ENCODE measurements at regions not wholly inside any gene's neighbourhood (a gene's known extent, or its start where the extent isn't known, plus 50 kb on each side); places are given as distances from the start of the nearest gene placed in this dataset.
"Not testable (repeated sequence)": the region's sequence is repeated elsewhere in the genome, so short reads cannot be mapped to it uniquely, and the experiment has no call there.

- no peak overlapping the region for H3K4me3 ChIP-seq (ENCODE audit: low read length in 2 of 2)
- H3K27me3 ChIP-seq (ENCODE audit: control insufficient read depth in 2 of 2, insufficient read depth in 2 of 2, low read length in 2 of 2) = no peaks in the 10 kb centered on the region
- no peaks in the 10 kb centered on the region for H3K9me3 ChIP-seq (ENCODE audit: control insufficient read depth in 2 of 2, low read length in 2 of 2)
- H3K9ac ChIP-seq (ENCODE audit: low read depth in 1 of 2, low read length in 2 of 2) = no peak overlapping the region
- H3K27ac ChIP-seq (ENCODE audit: low read depth in 2 of 2, low read length in 2 of 2) = no peak overlapping the region
- no peaks in the 10 kb centered on the region for H3K36me3 ChIP-seq (ENCODE audit: control insufficient read depth in 2 of 2, insufficient read depth in 2 of 2, low read length in 2 of 2)
- H3K4me1 ChIP-seq (ENCODE audit: control insufficient read depth in 2 of 2, insufficient read depth in 2 of 2, low read length in 2 of 2) = no peaks in the 10 kb centered on the region
Observed at GRCh38 chr7:106563466-106564150, 97.3 kb downstream of the CCDC71L start.

DNA sequence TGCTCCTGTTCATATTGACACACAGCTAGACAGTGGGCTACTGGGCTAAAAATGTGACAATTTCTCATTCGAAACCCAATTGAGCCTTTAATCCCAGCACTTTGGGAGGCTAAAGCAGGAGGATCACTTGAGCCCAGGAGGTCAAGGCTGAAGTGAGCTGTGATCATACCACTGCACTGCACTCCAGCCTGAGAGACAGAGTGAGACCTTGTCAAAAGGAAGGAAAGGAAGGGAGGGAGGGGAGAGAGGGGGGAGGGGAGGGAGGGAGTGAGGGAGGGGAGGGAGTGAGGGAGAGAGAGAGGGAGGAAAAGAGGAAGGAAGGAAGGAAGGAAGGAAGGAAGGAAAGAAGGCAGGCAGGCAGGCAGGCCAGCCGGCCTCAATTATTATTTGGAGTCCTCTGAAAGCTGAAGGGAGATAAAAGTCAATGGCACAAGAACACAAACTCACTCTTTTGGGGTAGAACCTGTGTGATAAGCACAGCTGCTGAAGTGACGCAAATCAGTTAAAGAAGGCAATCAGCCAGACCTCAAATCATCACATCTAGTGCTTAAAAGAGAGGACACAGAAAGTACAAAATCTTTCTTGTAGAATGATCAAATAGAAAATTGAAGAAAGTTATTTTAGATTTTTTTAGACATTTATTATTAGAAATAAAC, 98.1 kb downstream of the CCDC71L start:
- Histone ChIP-seq H3K4me1 (ENCODE audit: control insufficient read depth in 2 of 2, insufficient read depth in 2 of 2, low read length in 2 of 2) (no peaks in the 10 kb centered on the region), H3K4me3 (ENCODE audit: low read length in 2 of 2) (no peak overlapping the region), H3K9me3 (ENCODE audit: control insufficient read depth in 2 of 2, low read length in 2 of 2) (no peaks in the 10 kb centered on the region), H3K27ac (ENCODE audit: low read depth in 2 of 2, low read length in 2 of 2) (no peak overlapping the region), H3K36me3 (ENCODE audit: control insufficient read depth in 2 of 2, insufficient read depth in 2 of 2, low read length in 2 of 2) (no peaks in the 10 kb centered on the region), H3K9ac (ENCODE audit: low read depth in 1 of 2, low read length in 2 of 2) (no peak overlapping the region), H3K27me3 (ENCODE audit: control insufficient read depth in 2 of 2, insufficient read depth in 2 of 2, low read length in 2 of 2) (no peaks in the 10 kb centered on the region)

DNA sequence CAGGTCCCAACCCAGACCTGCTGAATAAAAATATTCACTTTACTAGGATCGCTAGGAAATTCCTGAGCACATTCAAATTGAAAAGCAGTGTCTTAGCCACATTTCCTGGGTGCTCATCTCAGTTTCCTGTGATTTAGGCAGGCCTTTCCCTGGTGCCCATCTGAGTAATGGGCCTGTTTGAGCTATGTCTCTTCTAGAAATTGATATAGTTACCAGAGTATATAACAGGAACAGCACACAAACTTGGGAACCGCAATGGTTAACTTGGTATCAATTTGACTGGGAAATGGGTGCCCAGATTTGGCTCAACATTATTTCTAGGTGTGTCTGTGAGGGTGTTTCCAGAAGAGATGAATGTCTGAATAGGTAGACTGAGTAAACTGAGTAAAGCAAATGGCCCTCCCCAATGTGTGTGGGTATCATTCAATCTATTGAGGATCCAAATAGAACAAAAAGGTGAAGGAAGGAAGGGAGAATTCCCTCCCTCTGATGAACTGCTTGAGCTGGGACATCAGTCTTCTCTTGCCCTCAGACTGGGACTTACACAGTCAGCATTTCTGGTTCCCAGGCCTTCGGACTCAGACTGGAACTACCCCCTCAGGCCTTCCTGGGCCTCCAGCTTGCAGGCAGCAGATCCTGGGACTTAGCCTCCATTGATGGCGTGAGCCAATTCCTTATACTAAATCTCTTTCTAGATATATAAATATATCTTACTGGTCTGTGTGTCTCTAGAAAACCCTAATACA, 99.1 kb downstream of the CCDC71L start:
- Histone ChIP-seq H3K4me1 (ENCODE audit: control insufficient read depth in 2 of 2, insufficient read depth in 2 of 2, low read length in 2 of 2) (no peaks in the 10 kb centered on the region), H3K36me3 (ENCODE audit: control insufficient read depth in 2 of 2, insufficient read depth in 2 of 2, low read length in 2 of 2) (no peaks in the 10 kb centered on the region), H3K9me3 (ENCODE audit: control insufficient read depth in 2 of 2, low read length in 2 of 2) (no peaks in the 10 kb centered on the region), H3K4me3 (ENCODE audit: low read length in 2 of 2) (no peak overlapping the region), H3K9ac (ENCODE audit: low read depth in 1 of 2, low read length in 2 of 2) (no peak overlapping the region), H3K27me3 (ENCODE audit: control insufficient read depth in 2 of 2, insufficient read depth in 2 of 2, low read length in 2 of 2) (no peaks in the 10 kb centered on the region), H3K27ac (ENCODE audit: low read depth in 2 of 2, low read length in 2 of 2) (no peak overlapping the region)

DNA sequence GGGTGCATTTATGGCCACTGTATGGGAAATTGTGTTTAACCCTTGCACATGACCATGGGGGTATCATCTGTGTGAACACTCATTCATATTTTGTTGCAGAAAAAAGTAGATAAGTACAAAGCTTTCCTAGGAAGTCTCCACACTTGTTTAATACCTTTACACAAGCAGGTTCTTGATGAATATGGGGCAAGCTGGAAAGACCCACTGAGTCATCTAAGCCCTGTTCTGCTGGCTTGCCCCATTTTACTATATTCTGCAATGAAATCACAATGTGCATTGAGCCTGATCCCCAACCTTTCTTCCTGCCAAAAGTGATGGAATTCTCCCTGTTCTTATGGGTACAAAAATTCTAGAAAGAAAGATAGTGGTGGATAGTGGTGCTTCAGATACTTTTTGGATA, 99.8 kb downstream of the CCDC71L start:
- no peaks in the 10 kb centered on the region for H3K27me3 ChIP-seq (ENCODE audit: control insufficient read depth in 2 of 2, insufficient read depth in 2 of 2, low read length in 2 of 2)
- no peaks in the 10 kb centered on the region for H3K9me3 ChIP-seq (ENCODE audit: control insufficient read depth in 2 of 2, low read length in 2 of 2)
- H3K27ac ChIP-seq (ENCODE audit: low read depth in 2 of 2, low read length in 2 of 2) = no peak overlapping the region
- H3K4me1 ChIP-seq (ENCODE audit: control insufficient read depth in 2 of 2, insufficient read depth in 2 of 2, low read length in 2 of 2) = no peaks in the 10 kb centered on the region
- H3K9ac ChIP-seq (ENCODE audit: low read depth in 1 of 2, low read length in 2 of 2) = no peak overlapping the region
- no peak overlapping the region for H3K4me3 ChIP-seq (ENCODE audit: low read length in 2 of 2)
- no peaks in the 10 kb centered on the region for H3K36me3 ChIP-seq (ENCODE audit: control insufficient read depth in 2 of 2, insufficient read depth in 2 of 2, low read length in 2 of 2)

DNA sequence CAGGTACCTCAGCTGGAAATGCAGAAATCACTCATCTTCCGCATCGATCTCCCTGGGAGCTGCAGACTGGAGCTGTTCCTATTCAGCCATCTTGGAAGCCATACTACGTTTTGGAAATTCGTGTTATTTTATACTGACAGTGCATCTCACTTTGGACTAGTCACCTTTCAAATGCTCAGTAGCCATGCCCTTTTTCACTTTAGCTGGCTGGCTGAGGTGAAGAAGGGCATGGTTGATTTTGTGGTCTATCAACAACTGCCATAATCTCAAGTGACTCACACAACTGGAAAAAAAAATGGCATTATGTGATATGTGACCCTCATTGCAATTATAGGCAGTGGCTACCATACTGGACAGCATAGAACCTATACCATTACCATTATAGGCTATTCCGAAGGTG, 100.5 kb downstream of the CCDC71L start:
- H3K9ac ChIP-seq (ENCODE audit: low read depth in 1 of 2, low read length in 2 of 2) = no peak overlapping the region
- no peak overlapping the region for H3K4me3 ChIP-seq (ENCODE audit: low read length in 2 of 2)
- H3K27ac ChIP-seq (ENCODE audit: low read depth in 2 of 2, low read length in 2 of 2) = no peak overlapping the region
- H3K27me3 ChIP-seq (ENCODE audit: control insufficient read depth in 2 of 2, insufficient read depth in 2 of 2, low read length in 2 of 2) = no peaks in the 10 kb centered on the region
- H3K36me3 ChIP-seq (ENCODE audit: control insufficient read depth in 2 of 2, insufficient read depth in 2 of 2, low read length in 2 of 2) = no peaks in the 10 kb centered on the region
- H3K4me1 ChIP-seq (ENCODE audit: control insufficient read depth in 2 of 2, insufficient read depth in 2 of 2, low read length in 2 of 2) = no peaks in the 10 kb centered on the region
- no peaks in the 10 kb centered on the region for H3K9me3 ChIP-seq (ENCODE audit: control insufficient read depth in 2 of 2, low read length in 2 of 2)

DNA sequence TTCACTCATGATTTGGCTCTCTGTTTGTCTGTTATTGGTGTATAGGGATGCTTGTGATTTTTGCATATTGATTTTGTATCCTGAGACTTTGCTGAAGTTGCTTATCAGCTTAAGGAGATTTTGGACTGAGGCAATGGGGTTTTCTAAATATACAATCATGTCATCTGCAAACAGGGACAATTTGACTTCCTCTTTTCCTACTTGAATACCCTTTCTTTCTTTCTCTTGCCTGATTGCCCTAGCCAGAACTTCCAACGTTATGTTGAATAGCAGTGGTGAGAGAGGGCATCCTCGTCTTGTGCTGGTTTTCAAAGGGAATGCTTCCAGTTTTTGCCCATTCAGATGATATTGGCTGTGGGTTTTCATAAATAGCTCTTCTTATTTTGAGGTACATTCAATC, 104.7 kb downstream of the CCDC71L start:
- not testable (repeated sequence) for H3K4me1 ChIP-seq (ENCODE audit: control insufficient read depth in 2 of 2, insufficient read depth in 2 of 2, low read length in 2 of 2); H3K27ac ChIP-seq (ENCODE audit: low read depth in 2 of 2, low read length in 2 of 2); H3K27me3 ChIP-seq (ENCODE audit: control insufficient read depth in 2 of 2, insufficient read depth in 2 of 2, low read length in 2 of 2); H3K4me3 ChIP-seq (ENCODE audit: low read length in 2 of 2); H3K36me3 ChIP-seq (ENCODE audit: control insufficient read depth in 2 of 2, insufficient read depth in 2 of 2, low read length in 2 of 2); H3K9me3 ChIP-seq (ENCODE audit: control insufficient read depth in 2 of 2, low read length in 2 of 2); H3K9ac ChIP-seq (ENCODE audit: low read depth in 1 of 2, low read length in 2 of 2)

GRCh38 chr7:106554623-106555022, 106.3 kb downstream of the CCDC71L start:
- H3K27me3 ChIP-seq (ENCODE audit: control insufficient read depth in 2 of 2, insufficient read depth in 2 of 2, low read length in 2 of 2); H3K4me1 ChIP-seq (ENCODE audit: control insufficient read depth in 2 of 2, insufficient read depth in 2 of 2, low read length in 2 of 2); H3K27ac ChIP-seq (ENCODE audit: low read depth in 2 of 2, low read length in 2 of 2); H3K4me3 ChIP-seq (ENCODE audit: low read length in 2 of 2); H3K9me3 ChIP-seq (ENCODE audit: control insufficient read depth in 2 of 2, low read length in 2 of 2); H3K9ac ChIP-seq (ENCODE audit: low read depth in 1 of 2, low read length in 2 of 2); H3K36me3 ChIP-seq (ENCODE audit: control insufficient read depth in 2 of 2, insufficient read depth in 2 of 2, low read length in 2 of 2): not testable (repeated sequence)

DNA sequence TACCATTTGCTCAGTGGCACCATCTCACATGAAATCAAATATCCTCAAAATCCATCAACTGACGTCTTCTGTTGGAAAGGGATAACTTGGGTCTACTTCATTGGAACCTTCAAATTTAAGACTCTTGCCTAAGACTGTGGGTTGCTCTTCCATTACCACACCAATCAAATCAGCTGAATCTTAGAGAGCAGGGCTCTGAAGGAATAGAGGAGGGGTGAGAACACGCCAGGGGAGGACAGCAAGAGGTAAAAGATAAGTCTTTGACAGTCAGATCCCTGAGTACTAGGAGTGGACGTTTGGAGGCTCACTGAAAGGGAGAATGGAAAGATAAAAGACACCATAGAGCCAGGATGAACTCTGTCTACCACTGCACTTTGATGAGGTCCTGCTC, 107.5 kb downstream of the CCDC71L start:
- Histone ChIP-seq H3K9ac (ENCODE audit: low read depth in 1 of 2, low read length in 2 of 2) (no peak overlapping the region), H3K36me3 (ENCODE audit: control insufficient read depth in 2 of 2, insufficient read depth in 2 of 2, low read length in 2 of 2) (no peaks in the 10 kb centered on the region), H3K27ac (ENCODE audit: low read depth in 2 of 2, low read length in 2 of 2) (no peak overlapping the region), H3K4me3 (ENCODE audit: low read length in 2 of 2) (no peak overlapping the region), H3K27me3 (ENCODE audit: control insufficient read depth in 2 of 2, insufficient read depth in 2 of 2, low read length in 2 of 2) (no peaks in the 10 kb centered on the region), H3K4me1 (ENCODE audit: control insufficient read depth in 2 of 2, insufficient read depth in 2 of 2, low read length in 2 of 2) (no peaks in the 10 kb centered on the region), H3K9me3 (ENCODE audit: control insufficient read depth in 2 of 2, low read length in 2 of 2) (no peaks in the 10 kb centered on the region)

DNA sequence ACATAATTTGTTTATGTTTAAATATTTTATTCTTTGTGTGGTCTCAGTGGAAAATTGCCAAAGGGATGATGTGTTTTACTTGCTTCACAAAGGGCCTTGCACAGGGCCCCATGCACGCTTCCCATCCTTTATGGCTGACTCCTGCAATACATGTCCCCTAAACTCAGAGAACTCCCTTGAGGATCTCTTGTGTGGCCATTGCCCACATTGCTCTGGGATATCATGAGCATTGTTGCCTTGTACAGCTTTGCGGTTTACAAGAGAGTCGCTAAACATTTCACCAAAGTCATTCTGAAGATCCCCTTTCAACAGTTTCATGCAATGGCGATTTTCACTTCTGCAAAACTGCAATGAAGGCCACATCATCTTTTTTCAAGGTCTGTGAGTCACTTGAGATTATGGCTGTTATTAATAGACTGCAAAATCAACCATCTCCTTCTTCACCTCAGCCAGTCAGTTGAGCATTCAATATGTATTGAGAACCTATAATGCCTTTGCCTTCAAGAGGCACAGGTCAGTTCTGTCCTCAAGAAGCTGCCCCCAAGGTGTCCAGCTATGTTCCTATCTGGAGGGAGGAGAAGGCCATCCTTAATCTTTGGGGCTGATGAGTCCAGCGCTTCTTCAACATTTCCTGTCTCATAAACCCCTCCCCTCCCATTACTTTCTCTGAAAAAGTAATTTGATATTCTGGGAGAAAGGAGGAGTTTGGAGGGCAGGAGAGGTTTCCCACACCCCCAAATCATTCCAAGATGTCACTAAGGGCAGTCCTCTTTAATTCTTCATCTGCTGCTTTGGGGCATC, 108.1 kb downstream of the CCDC71L start:
- H3K4me3 ChIP-seq (ENCODE audit: low read length in 2 of 2) = no peak overlapping the region
- H3K27me3 ChIP-seq (ENCODE audit: control insufficient read depth in 2 of 2, insufficient read depth in 2 of 2, low read length in 2 of 2) = no peaks in the 10 kb centered on the region
- no peak overlapping the region for H3K9ac ChIP-seq (ENCODE audit: low read depth in 1 of 2, low read length in 2 of 2)
- H3K4me1 ChIP-seq (ENCODE audit: control insufficient read depth in 2 of 2, insufficient read depth in 2 of 2, low read length in 2 of 2) = no peaks in the 10 kb centered on the region
- H3K27ac ChIP-seq (ENCODE audit: low read depth in 2 of 2, low read length in 2 of 2) = no peak overlapping the region
- no peaks in the 10 kb centered on the region for H3K36me3 ChIP-seq (ENCODE audit: control insufficient read depth in 2 of 2, insufficient read depth in 2 of 2, low read length in 2 of 2)
- H3K9me3 ChIP-seq (ENCODE audit: control insufficient read depth in 2 of 2, low read length in 2 of 2) = no peaks in the 10 kb centered on the region

DNA sequence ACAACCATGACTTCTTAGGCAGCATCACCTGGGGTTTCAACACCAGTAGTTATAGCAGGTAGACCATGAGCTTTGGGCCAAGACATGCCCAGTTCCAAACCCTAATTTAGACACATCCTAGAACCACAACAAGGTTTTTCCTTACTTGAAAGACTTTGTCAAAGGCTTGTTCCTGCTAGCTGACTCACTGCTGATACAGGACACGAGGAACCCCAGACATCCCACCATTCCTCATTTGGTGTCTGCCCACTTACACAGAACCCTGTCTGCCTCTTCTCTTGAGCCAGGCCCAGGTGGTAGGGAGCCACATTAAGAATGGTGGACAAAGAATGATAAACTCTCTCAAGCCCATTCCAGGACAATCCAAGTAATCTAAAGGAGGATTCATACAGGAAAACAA, 109.0 kb downstream of the CCDC71L start:
- no peaks in the 10 kb centered on the region for H3K4me1 ChIP-seq (ENCODE audit: control insufficient read depth in 2 of 2, insufficient read depth in 2 of 2, low read length in 2 of 2)
- no peak overlapping the region for H3K4me3 ChIP-seq (ENCODE audit: low read length in 2 of 2)
- H3K27me3 ChIP-seq (ENCODE audit: control insufficient read depth in 2 of 2, insufficient read depth in 2 of 2, low read length in 2 of 2) = no peaks in the 10 kb centered on the region
- no peaks in the 10 kb centered on the region for H3K9me3 ChIP-seq (ENCODE audit: control insufficient read depth in 2 of 2, low read length in 2 of 2)
- H3K9ac ChIP-seq (ENCODE audit: low read depth in 1 of 2, low read length in 2 of 2) = no peak overlapping the region
- no peaks in the 10 kb centered on the region for H3K36me3 ChIP-seq (ENCODE audit: control insufficient read depth in 2 of 2, insufficient read depth in 2 of 2, low read length in 2 of 2)
- H3K27ac ChIP-seq (ENCODE audit: low read depth in 2 of 2, low read length in 2 of 2) = no peak overlapping the region

Measured in mucosa of rectum (tissue), 2 donors.